H1 (cell line): ENCODE measurements at regions not wholly inside any gene's neighbourhood (a gene's known extent, or its start where the extent isn't known, plus 50 kb on each side); places are given as distances from the start of the nearest gene placed in this dataset.

Experiments used
- CTCF ChIA-PET: fragments of 300-600 bp; sonication (Branson Sonifier 250); formaldehyde crosslinking; loops from one replicate; lab custom pipeline; 2021; ENCODE audit not compliant: partially characterized antibody; lab: Charles Lee
- POLR2A ChIA-PET: fragments of 300-600 bp; sonication (Branson Sonifier 250); formaldehyde crosslinking; loops from one replicate; lab custom pipeline; 2021; ENCODE audit warnings: inconsistent platforms; ENCODE audit not compliant: partially characterized antibody; lab: Charles Lee
- DNase-seq, 2 experiments: peaks; one replicate each; pipeline versions ENCODE4 v3.0.0 to v3.0.0-alpha.2; 2010 to 2022; ENCODE audit warnings: low spot score in 2 of 2, low read depth in 1 of 2, mixed read lengths in 1 of 2
- FAIRE-seq: peaks from 2 replicates; lab custom pipeline; 2011; peaks lifted over from hg19 to GRCh38; lab: Jason Lieb, UNC
- H2AFZ ChIP-seq: 2 replicates; pipeline ENCODE4 v1.8.1; 2012; ENCODE audit warnings: low read length, inconsistent platforms
- H2AK5ac ChIP-seq: 2 replicates; pipeline ENCODE4 v1.6.1; 2013; ENCODE audit warnings: low read depth, low read length
- H2BK120ac ChIP-seq: replicated peaks from 2 replicates; pipeline ENCODE3; 2013; ENCODE audit warnings: low read depth, low read length, inconsistent platforms
- H2BK12ac ChIP-seq: 2 replicates; pipeline ENCODE4 v1.6.1; 2013; ENCODE audit warnings: low read depth, low read length
- H2BK15ac ChIP-seq: 2 replicates; pipeline ENCODE4 v1.6.1; 2013; ENCODE audit warnings: low read length
- H2BK20ac ChIP-seq: 2 replicates; pipeline ENCODE4 v1.6.1; 2013; ENCODE audit warnings: low read length
- H2BK5ac ChIP-seq: 2 replicates; pipeline ENCODE4 v1.6.1; 2013; ENCODE audit warnings: low read depth, low read length
- H3K14ac ChIP-seq: 2 replicates; pipeline ENCODE4 v1.6.1; 2013; ENCODE audit warnings: inconsistent platforms; ENCODE audit not compliant: insufficient read length
- H3K18ac ChIP-seq: 2 replicates; pipeline ENCODE4 v1.6.1; 2013; ENCODE audit warnings: low read length; ENCODE audit errors: extremely low read depth
- H3K23ac ChIP-seq: 2 replicates; pipeline ENCODE4 v1.6.1; 2013; ENCODE audit warnings: inconsistent platforms; ENCODE audit not compliant: insufficient read length
- H3K23me2 ChIP-seq: 2 replicates; pipeline ENCODE4 v1.6.1; 2013; ENCODE audit warnings: low read depth, low read length
- H3K27ac ChIP-seq: 2 replicates; pipeline ENCODE4 v1.6.1; 2011; ENCODE audit warnings: low read depth, low read length, inconsistent platforms
- H3K27me3 ChIP-seq, 4 experiments: replicated peaks in 1 of 4; 1 replicate in 1 of 4; 2 replicates in 3 of 4; pipeline versions ENCODE4 v1.6.1 to v1.8.1; 2011 to 2013; ENCODE audit warnings: low read length in 3 of 4, mild to moderate bottlenecking in 3 of 4, inconsistent platforms in 2 of 4, mixed read lengths in 2 of 4, moderate library complexity in 1 of 4; ENCODE audit not compliant: control insufficient read depth in 3 of 4, insufficient read depth in 3 of 4; ENCODE audit errors: extremely low read depth in 1 of 4
- H3K36me3 ChIP-seq, 4 experiments: 2 replicates each; pipeline versions ENCODE4 v1.6.1 to v1.8.1; 2011 to 2013; ENCODE audit warnings: mild to moderate bottlenecking in 4 of 4, low read length in 3 of 4, moderate library complexity in 2 of 4, control low read depth in 1 of 4, inconsistent platforms in 1 of 4; ENCODE audit not compliant: insufficient read depth in 4 of 4, control insufficient read depth in 2 of 4
- H3K4ac ChIP-seq: replicated peaks from 2 replicates; pipeline ENCODE3; 2013; ENCODE audit warnings: low read length, low read depth, mixed read lengths, inconsistent platforms; ENCODE audit not compliant: insufficient read length
- H3K4me1 ChIP-seq, 4 experiments: replicated peaks in 1 of 4; 1 replicate in 1 of 4; 2 replicates in 3 of 4; pipeline versions ENCODE4 v1.6.1 to v1.8.1; 2011 to 2013; ENCODE audit warnings: low read length in 3 of 4, inconsistent platforms in 2 of 4, mixed read lengths in 1 of 4; ENCODE audit not compliant: insufficient read depth in 4 of 4, control insufficient read depth in 3 of 4
- H3K4me2 ChIP-seq, 2 experiments: 2 replicates each; pipeline versions ENCODE4 v1.6.1 to v1.8.1; 2011 to 2013; ENCODE audit warnings: low read depth in 2 of 2, low read length in 2 of 2, control low read depth in 1 of 2, inconsistent platforms in 1 of 2, mild to moderate bottlenecking in 1 of 2; ENCODE audit not compliant: insufficient read depth in 1 of 2
- H3K4me3 ChIP-seq, 4 experiments: fragments of 200-600, 300-600 bp in 1 of 4; sonication (generic), shearing (Covaris generic), sonication (Bioruptor Twin) in 1 of 4; 2 replicates each; pipeline versions ENCODE4 v1.5.1 to v1.8.1; 2011 to 2016; ENCODE audit warnings: low read length in 4 of 4, low read depth in 3 of 4, control low read depth in 2 of 4, inconsistent platforms in 2 of 4, mild to moderate bottlenecking in 2 of 4, mixed read lengths in 1 of 4, moderate library complexity in 1 of 4; ENCODE audit not compliant: insufficient read depth in 2 of 4; ENCODE audit errors: extremely low read depth in 1 of 4
- H3K56ac ChIP-seq: replicated peaks from 2 replicates; pipeline ENCODE3; 2013; ENCODE audit warnings: low read depth, mild to moderate bottlenecking, mixed read lengths, low read length, inconsistent platforms; ENCODE audit not compliant: insufficient read length
- H3K79me1 ChIP-seq: 2 replicates; pipeline ENCODE4 v1.6.1; 2013; ENCODE audit warnings: low read depth, low read length, control low read depth
- H3K79me2 ChIP-seq, 2 experiments: 2 replicates each; pipeline versions ENCODE4 v1.6.1 to v1.8.1; 2012 to 2013; ENCODE audit warnings: low read length in 2 of 2, mild to moderate bottlenecking in 2 of 2, inconsistent platforms in 1 of 2; ENCODE audit not compliant: insufficient read depth in 2 of 2, control insufficient read depth in 1 of 2
- H3K9ac ChIP-seq, 4 experiments: replicated peaks in 1 of 4; 1 replicate in 1 of 4; 2 replicates in 3 of 4; pipeline versions ENCODE4 v1.6.1 to v1.8.1; 2011 to 2013; ENCODE audit warnings: low read depth in 3 of 4, low read length in 3 of 4, control low read depth in 2 of 4, mild to moderate bottlenecking in 2 of 4, moderate library complexity in 2 of 4, inconsistent platforms in 1 of 4; ENCODE audit errors: extremely low read depth in 1 of 4
- H3K9me3 ChIP-seq, 2 experiments: 2 replicates each; pipeline versions ENCODE4 v1.6.1 to v1.8.1; 2012 to 2013; ENCODE audit warnings: mild to moderate bottlenecking in 2 of 2, moderate library complexity in 2 of 2, control low read depth in 1 of 2, inconsistent platforms in 1 of 2, low read depth in 1 of 2, low read length in 1 of 2, mixed read lengths in 1 of 2; ENCODE audit not compliant: insufficient read depth in 2 of 2
- H4K20me1 ChIP-seq, 2 experiments: replicated peaks in 1 of 2; 2 replicates each; pipeline versions ENCODE3 to v1.8.1; 2011 to 2013; ENCODE audit warnings: inconsistent platforms in 2 of 2, low read length in 2 of 2, mild to moderate bottlenecking in 1 of 2; ENCODE audit not compliant: insufficient read depth in 2 of 2, control insufficient read depth in 1 of 2
- H4K5ac ChIP-seq: 2 replicates; pipeline ENCODE4 v1.6.1; 2013; ENCODE audit warnings: low read length, low read depth, mixed read lengths, inconsistent platforms; ENCODE audit not compliant: insufficient read length
- H4K8ac ChIP-seq: 2 replicates; pipeline ENCODE4 v1.8.0; 2013; ENCODE audit warnings: mild to moderate bottlenecking, moderate library complexity, low read length, inconsistent platforms; ENCODE audit not compliant: insufficient read depth; ENCODE audit errors: extremely low read depth
- H4K91ac ChIP-seq: replicated peaks from 2 replicates; pipeline ENCODE3; 2013; ENCODE audit warnings: low read length, mixed read lengths, inconsistent platforms; ENCODE audit not compliant: insufficient read length
- whole genome bisulfite sequencing, 2 experiments: shearing (Covaris generic) in 1 of 2; methylation state at CpG; one replicate each; pipeline versions ENCODE4 v1.1.6 to v1.1.7; 2013 to 2015; ENCODE audit warnings: low lambda C conversion rate in 2 of 2, mixed read lengths in 2 of 2, inconsistent platforms in 1 of 2, low coverage in 1 of 2, missing lambda C conversion rate in 1 of 2; ENCODE audit not compliant: insufficient replicate concordance in 2 of 2, insufficient coverage in 1 of 2, insufficient read length in 1 of 2; ENCODE audit errors: extremely low coverage in 1 of 2, missing lambda C conversion rate in 1 of 2; 5-methylcytosine and 5-hydroxymethylcytosine counted together
- TF ChIP-seq, protein P1 (sequence below): IDR thresholded peaks from 2 replicates; pipeline ENCODE4 v1.6.1; 2011; ENCODE audit warnings: low read length, improper control_type of control experiment

DNA sequence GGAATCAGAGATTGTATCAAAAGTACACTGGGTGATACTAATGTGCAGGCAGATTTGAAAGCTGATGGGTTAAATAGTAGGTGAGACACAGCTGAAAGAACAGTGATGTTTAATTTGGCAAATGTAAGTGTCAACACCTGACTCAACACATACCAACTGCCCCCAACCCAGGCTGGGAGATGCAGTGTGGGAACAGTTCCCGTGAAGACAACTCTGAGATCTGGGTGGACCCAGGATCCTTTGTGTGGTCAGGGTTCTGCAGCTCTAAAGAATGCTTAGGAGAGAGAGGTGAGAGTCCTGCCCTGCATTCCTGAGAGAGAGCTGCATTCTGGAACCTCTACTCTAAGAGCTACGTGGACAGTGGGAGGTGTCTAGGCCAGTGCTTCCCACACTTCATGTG, 479.7 kb downstream of the RPS24 start:
- H3K4me1 ChIP-seq, result no peaks in the 10 kb centered on the region
- FAIRE-seq (no peak), DNase-seq (peak in 1 of 2 experiments; percentile 22)
- no peaks in the 10 kb centered on the region for H3K79me1 ChIP-seq
- no peak overlapping the region for H2AK5ac ChIP-seq
- no peak overlapping the region for H4K5ac ChIP-seq
- 69% methylated on average over 2 of the region's 2 CpGs; no CpG with 5 or more reads in 1 of the 2 experiments for WGBS, 2 experiments
- CTCF ChIA-PET, result no interaction called here
- H2AFZ ChIP-seq, result no peak overlapping the region
- no peak overlapping the region for H4K8ac ChIP-seq
- H3K36me3 ChIP-seq, result no peaks in the 10 kb centered on the region
- no peak overlapping the region for H3K4me3 ChIP-seq
- H3K79me2 ChIP-seq, result no peaks in the 10 kb centered on the region
- POLR2A ChIA-PET, result no interaction called here
- H3K23ac ChIP-seq, result no peak overlapping the region
- no peaks in the 10 kb centered on the region for H3K9me3 ChIP-seq
- H3K18ac ChIP-seq, result no peak overlapping the region
- no peak overlapping the region for H2BK15ac ChIP-seq
- no peak overlapping the region for H2BK5ac ChIP-seq
- TF ChIP-seq, protein P1, sequence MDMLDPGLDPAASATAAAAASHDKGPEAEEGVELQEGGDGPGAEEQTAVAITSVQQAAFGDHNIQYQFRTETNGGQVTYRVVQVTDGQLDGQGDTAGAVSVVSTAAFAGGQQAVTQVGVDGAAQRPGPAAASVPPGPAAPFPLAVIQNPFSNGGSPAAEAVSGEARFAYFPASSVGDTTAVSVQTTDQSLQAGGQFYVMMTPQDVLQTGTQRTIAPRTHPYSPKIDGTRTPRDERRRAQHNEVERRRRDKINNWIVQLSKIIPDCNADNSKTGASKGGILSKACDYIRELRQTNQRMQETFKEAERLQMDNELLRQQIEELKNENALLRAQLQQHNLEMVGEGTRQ, result no peak
- TF ChIP-seq, all 59 proteins: peak for 0
- H3K56ac ChIP-seq, result no peak overlapping the region
- no peak overlapping the region for H3K14ac ChIP-seq
- no peak overlapping the region for H3K4me2 ChIP-seq
- no peak overlapping the region for H2BK20ac ChIP-seq
- no peaks in the 10 kb centered on the region for H4K20me1 ChIP-seq
- H3K23me2 ChIP-seq, result no peaks in the 10 kb centered on the region
- no peak overlapping the region for H3K4ac ChIP-seq
- H2BK12ac ChIP-seq, result no peak overlapping the region
- H4K91ac ChIP-seq, result no peak overlapping the region
- no peak overlapping the region for H3K9ac ChIP-seq
- no peaks in the 10 kb centered on the region for H3K27me3 ChIP-seq
- no peak overlapping the region for H3K27ac ChIP-seq
- H2BK120ac ChIP-seq, result no peak overlapping the region
